ENCODE measurements at regions not wholly inside any gene's neighbourhood (a gene's known extent, or its start where the extent isn't known, plus 50 kb on each side); places are given as distances from the start of the nearest gene placed in this dataset.

DNA sequence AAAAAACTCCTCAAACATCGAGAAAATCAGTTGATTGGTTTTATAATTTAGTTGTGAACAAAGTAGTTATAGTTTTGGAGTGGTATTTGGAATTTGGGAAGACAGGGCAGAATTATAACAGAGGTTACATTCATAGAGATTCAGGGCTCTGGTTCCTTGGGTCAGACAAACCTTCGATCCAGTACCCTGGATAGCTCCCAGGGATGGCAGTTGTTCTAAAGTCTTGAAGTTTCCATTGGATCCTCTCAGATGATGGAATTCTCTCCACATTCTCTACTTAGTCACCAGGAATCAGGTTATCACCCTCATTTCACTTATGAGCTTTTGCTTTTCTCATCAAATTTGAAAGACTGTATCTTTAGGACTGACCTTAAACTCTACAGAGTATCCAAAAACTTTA is 285.1 kb downstream of the CENPW start:
- TF ChIP-seq, protein P1, sequence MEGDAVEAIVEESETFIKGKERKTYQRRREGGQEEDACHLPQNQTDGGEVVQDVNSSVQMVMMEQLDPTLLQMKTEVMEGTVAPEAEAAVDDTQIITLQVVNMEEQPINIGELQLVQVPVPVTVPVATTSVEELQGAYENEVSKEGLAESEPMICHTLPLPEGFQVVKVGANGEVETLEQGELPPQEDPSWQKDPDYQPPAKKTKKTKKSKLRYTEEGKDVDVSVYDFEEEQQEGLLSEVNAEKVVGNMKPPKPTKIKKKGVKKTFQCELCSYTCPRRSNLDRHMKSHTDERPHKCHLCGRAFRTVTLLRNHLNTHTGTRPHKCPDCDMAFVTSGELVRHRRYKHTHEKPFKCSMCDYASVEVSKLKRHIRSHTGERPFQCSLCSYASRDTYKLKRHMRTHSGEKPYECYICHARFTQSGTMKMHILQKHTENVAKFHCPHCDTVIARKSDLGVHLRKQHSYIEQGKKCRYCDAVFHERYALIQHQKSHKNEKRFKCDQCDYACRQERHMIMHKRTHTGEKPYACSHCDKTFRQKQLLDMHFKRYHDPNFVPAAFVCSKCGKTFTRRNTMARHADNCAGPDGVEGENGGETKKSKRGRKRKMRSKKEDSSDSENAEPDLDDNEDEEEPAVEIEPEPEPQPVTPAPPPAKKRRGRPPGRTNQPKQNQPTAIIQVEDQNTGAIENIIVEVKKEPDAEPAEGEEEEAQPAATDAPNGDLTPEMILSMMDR (IDR thresholded peaks at IDR 0.05) = no peak
- no peak for TF ChIP-seq EZH2phosphoT487 (IDR thresholded peaks at IDR 0.05)

Data from neural progenitor cell (in vitro differentiated cells).